Erythroblast (primary cell): ENCODE measurements at regions not wholly inside any gene's neighbourhood (a gene's known extent, or its start where the extent isn't known, plus 50 kb on each side); places are given as distances from the start of the nearest gene placed in this dataset.

Experiments used
- GATA1 ChIP-seq: IDR thresholded peaks from 2 replicates; pipeline ENCODE4 v1.6.1; 2011; ENCODE audit warnings: low read depth, mild to moderate bottlenecking, control low read depth, low read length, moderate library complexity
- POLR2A ChIP-seq: IDR thresholded peaks from 2 replicates; pipeline ENCODE4 v1.6.1; 2011; ENCODE audit warnings: mild to moderate bottlenecking, low read length

DNA sequence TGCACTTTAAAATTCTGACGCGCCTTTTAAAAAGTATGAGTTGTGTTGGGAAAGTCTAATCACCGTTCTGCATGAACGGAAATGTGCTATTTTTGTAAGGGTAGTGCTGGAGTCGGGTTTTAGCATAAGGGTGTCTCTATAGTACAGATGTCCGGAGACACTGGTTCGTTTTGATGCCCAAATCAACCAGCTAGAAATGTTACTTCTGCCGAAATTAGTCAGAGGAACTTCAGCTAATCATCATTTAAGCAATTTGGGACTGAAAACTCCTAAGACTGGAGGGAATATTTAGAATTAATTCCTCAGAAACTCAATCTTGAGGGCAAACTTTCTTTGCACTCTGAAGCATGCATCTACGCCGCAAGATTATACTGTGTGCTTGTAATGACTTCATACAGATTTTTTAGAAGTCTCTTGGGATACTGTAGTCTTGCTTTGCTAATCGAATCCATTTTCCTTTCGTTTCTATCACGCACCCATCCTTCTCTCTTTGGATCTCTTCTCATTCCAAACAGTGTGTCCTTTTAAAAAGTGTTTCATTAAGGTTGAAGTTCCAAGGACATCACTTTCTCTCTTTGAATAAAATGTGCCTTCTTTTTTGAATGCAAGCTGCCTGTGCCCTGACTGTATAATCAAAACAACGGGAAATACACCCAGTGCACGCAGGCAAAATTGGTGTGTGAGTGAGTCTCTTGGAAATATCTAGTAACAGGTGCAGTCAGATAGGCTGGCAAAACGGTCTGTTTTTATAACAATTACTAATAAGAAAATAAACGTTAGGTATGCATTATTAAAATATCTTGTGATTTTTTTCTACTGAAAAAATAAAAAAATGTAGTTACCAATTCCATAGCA is 270.9 kb upstream of the TCF4 start:
- TF ChIP-seq POLR2A: no peak
- no peak for TF ChIP-seq GATA1
